Astrocyte (in vitro differentiated cells and primary cell): ENCODE measurements at regions not wholly inside any gene's neighbourhood (a gene's known extent, or its start where the extent isn't known, plus 50 kb on each side); places are given as distances from the start of the nearest gene placed in this dataset.
A peak's percentile ranks its signal among the peaks of the same experiment; 100 is the strongest.

ENCODE experiments used
- DNase-seq: peaks from one replicate; pipeline ENCODE4 v3.0.0-alpha.2; 2010; ENCODE audit warnings: low read depth
- FAIRE-seq: peaks from 2 replicates; lab custom pipeline; 2011; peaks lifted over from hg19 to GRCh38; lab: Jason Lieb, UNC
- H2AFZ ChIP-seq: 2 replicates; pipeline ENCODE4 v1.6.0; 2012; ENCODE audit warnings: low read depth, low read length, inconsistent platforms
- H3K27ac ChIP-seq: 2 replicates; pipeline ENCODE4 v1.5.1; 2011; ENCODE audit warnings: low read depth, low read length, inconsistent platforms
- H3K27me3 ChIP-seq: 2 replicates; pipeline ENCODE4 v1.6.0; 2011; ENCODE audit warnings: low read length, inconsistent platforms; ENCODE audit not compliant: insufficient read depth
- H3K36me3 ChIP-seq: 2 replicates; pipeline ENCODE4 v1.5.1; 2011; ENCODE audit warnings: low read length, inconsistent platforms; ENCODE audit not compliant: insufficient read depth
- H3K4me1 ChIP-seq: 2 replicates; pipeline ENCODE4 v1.5.1; 2011; ENCODE audit warnings: low read length, inconsistent platforms; ENCODE audit not compliant: insufficient read depth
- H3K4me2 ChIP-seq: 2 replicates; pipeline ENCODE4 v1.6.0; 2012; ENCODE audit warnings: low read length, inconsistent platforms
- H3K4me3 ChIP-seq: 2 replicates; pipeline ENCODE4 v1.5.1; 2011; ENCODE audit warnings: low read depth, mild to moderate bottlenecking, low read length, inconsistent platforms; ENCODE audit not compliant: insufficient read depth
- H3K79me2 ChIP-seq: 2 replicates; pipeline ENCODE4 v1.6.0; 2012; ENCODE audit warnings: mild to moderate bottlenecking, low read length, inconsistent platforms; ENCODE audit not compliant: insufficient read depth
- H3K9ac ChIP-seq: 2 replicates; pipeline ENCODE4 v1.6.0; 2012; ENCODE audit warnings: mild to moderate bottlenecking, low read length, inconsistent platforms
- H3K9me3 ChIP-seq: 2 replicates; pipeline ENCODE4 v1.5.1; 2012; ENCODE audit warnings: low read depth, mild to moderate bottlenecking, low read length, inconsistent platforms; ENCODE audit not compliant: insufficient read depth
- H4K20me1 ChIP-seq: 2 replicates; pipeline ENCODE4 v1.6.0; 2012; ENCODE audit warnings: low read length, inconsistent platforms; ENCODE audit not compliant: insufficient read depth
- H3K27ac Mint-ChIP-seq: one replicate; pipeline ENCODE4 v1.8.0; 2021; ENCODE audit warnings: mild to moderate bottlenecking, mixed read lengths; ENCODE audit not compliant: unreplicated experiment
- H3K27me3 Mint-ChIP-seq: one replicate; pipeline ENCODE4 v1.8.0; 2021; ENCODE audit warnings: low read depth, mixed read lengths; ENCODE audit not compliant: unreplicated experiment
- H3K36me3 Mint-ChIP-seq: one replicate; pipeline ENCODE4 v1.8.0; 2021; ENCODE audit warnings: low read depth, mixed read lengths; ENCODE audit not compliant: unreplicated experiment
- H3K4me1 Mint-ChIP-seq: one replicate; pipeline ENCODE4 v1.8.0; 2021; ENCODE audit warnings: low read depth, mixed read lengths; ENCODE audit not compliant: unreplicated experiment
- H3K4me3 Mint-ChIP-seq: one replicate; pipeline ENCODE4 v1.8.0; 2021; ENCODE audit warnings: mild to moderate bottlenecking, moderate library complexity, mixed read lengths; ENCODE audit not compliant: unreplicated experiment
- H3K9me3 Mint-ChIP-seq: one replicate; pipeline ENCODE4 v1.8.0; 2021; ENCODE audit warnings: mild to moderate bottlenecking, mixed read lengths; ENCODE audit not compliant: unreplicated experiment
- EZH2 ChIP-seq: IDR thresholded peaks from 2 replicates; pipeline ENCODE4 v1.6.1; 2012; ENCODE audit warnings: mild to moderate bottlenecking, low read length, inconsistent platforms; ENCODE audit not compliant: insufficient read depth
- TF ChIP-seq, protein P1 (sequence below): IDR thresholded peaks from 2 replicates; pipeline ENCODE4 v1.5.1; 2011; ENCODE audit warnings: low read depth, mild to moderate bottlenecking, inconsistent platforms, low read length, moderate library complexity; ENCODE audit not compliant: insufficient read depth

- peaks cover 5% of the 10 kb centered on the region for H3K27me3 Mint-ChIP-seq
- no peak overlapping the region for H2AFZ ChIP-seq
Measured at GRCh38 chr12:45633733-45634132, 95.8 kb upstream of the ARID2 start.

DNA sequence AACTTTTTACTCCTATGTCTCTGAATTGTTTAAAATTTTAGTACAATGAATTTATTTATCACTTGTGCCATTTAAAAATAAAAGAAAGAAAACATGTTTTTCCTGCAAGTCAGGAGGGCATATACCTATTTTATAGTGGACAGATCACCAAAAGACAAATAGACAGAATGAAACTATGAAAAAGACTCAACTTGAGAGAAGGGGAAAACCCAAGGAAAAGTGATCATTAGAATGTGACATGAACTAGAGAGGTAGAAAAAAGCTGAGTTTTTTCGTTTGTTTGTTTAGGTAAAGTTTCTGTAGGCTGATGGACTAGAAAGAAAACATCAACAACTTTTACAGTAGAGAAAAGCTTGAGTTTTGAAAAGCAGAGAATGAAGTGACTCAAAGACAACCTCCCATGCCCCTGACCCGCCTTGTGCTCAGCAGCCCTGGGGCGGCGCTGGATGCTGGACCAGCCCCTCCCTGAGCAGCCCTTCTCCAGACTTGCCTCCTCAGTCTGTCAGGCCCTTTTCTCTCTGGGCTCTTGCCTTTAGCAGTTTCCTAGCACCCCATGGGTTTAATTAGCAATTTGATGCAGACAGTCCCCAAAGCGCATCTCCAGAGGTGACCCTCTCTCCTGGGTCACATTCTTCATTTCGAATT lies 95.1 kb upstream of the ARID2 start:
- Histone ChIP-seq H3K79me2 (no peaks in the 10 kb centered on the region), H3K4me1 (no peaks in the 10 kb centered on the region), H3K36me3 (no peaks in the 10 kb centered on the region), H3K27me3 (peaks cover 2% of the 10 kb centered on the region), H3K9ac (no peak overlapping the region), H3K4me3 (no peak overlapping the region), H3K4me2 (no peak overlapping the region), H2AFZ (no peak overlapping the region), H3K27ac (no peak overlapping the region), H3K9me3 (no peaks in the 10 kb centered on the region), H4K20me1 (no peaks in the 10 kb centered on the region)
- Mint-ChIP-seq H3K27me3 (peaks cover 5% of the 10 kb centered on the region), H3K4me1 (no peaks in the 10 kb centered on the region), H3K36me3 (no peaks in the 10 kb centered on the region), H3K4me3 (no peak overlapping the region), H3K27ac (no peak overlapping the region), H3K9me3 (peaks cover 6% of the 10 kb centered on the region)
- TF ChIP-seq, protein P1, sequence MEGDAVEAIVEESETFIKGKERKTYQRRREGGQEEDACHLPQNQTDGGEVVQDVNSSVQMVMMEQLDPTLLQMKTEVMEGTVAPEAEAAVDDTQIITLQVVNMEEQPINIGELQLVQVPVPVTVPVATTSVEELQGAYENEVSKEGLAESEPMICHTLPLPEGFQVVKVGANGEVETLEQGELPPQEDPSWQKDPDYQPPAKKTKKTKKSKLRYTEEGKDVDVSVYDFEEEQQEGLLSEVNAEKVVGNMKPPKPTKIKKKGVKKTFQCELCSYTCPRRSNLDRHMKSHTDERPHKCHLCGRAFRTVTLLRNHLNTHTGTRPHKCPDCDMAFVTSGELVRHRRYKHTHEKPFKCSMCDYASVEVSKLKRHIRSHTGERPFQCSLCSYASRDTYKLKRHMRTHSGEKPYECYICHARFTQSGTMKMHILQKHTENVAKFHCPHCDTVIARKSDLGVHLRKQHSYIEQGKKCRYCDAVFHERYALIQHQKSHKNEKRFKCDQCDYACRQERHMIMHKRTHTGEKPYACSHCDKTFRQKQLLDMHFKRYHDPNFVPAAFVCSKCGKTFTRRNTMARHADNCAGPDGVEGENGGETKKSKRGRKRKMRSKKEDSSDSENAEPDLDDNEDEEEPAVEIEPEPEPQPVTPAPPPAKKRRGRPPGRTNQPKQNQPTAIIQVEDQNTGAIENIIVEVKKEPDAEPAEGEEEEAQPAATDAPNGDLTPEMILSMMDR: no peak
- no peak for TF ChIP-seq EZH2
- DNase-seq (no peak), FAIRE-seq (no peak)

More at GRCh38 chr12:45633733-45634132, 95.8 kb upstream of the ARID2 start:
- Histone ChIP-seq H3K79me2 (no peaks in the 10 kb centered on the region), H3K4me2 (no peak overlapping the region), H4K20me1 (no peaks in the 10 kb centered on the region), H3K9me3 (no peaks in the 10 kb centered on the region), H3K4me1 (no peaks in the 10 kb centered on the region), H3K9ac (no peak overlapping the region), H3K4me3 (no peak overlapping the region), H3K36me3 (no peaks in the 10 kb centered on the region), H3K27me3 (peaks cover 2% of the 10 kb centered on the region), H3K27ac (no peak overlapping the region)
- FAIRE-seq (no peak), DNase-seq (no peak)
- H3K4me1 Mint-ChIP-seq: no peaks in the 10 kb centered on the region
- H3K36me3 Mint-ChIP-seq: no peaks in the 10 kb centered on the region
- H3K9me3 Mint-ChIP-seq: peaks cover 6% of the 10 kb centered on the region
- TF ChIP-seq EZH2: no peak
- TF ChIP-seq, protein P1: no peak
- no peak overlapping the region for H3K27ac Mint-ChIP-seq
- H3K4me3 Mint-ChIP-seq: no peak overlapping the region

DNA sequence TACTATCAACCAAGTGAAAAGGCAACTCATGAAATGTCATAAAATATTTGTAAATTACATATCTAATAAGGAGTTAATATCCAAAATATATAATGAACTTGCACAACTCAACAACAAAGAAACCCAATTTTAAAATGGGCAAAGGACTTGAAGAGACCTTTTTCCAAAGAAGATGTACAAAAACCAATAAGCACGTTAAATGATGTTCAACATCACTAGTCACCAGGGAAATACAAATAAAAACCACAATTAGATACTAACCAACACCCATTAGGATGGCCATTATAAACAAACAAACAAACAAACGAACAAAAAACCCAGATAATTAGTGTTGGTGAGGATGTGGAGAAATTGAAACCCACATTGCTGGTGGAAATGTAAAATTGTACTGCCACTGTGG lies 92.3 kb upstream of the ARID2 start:
- peaks cover 5% of the 10 kb centered on the region for H3K27me3 Mint-ChIP-seq
- H3K27ac Mint-ChIP-seq: no peak overlapping the region
- H3K4me3 ChIP-seq: no peak overlapping the region
- TF ChIP-seq, protein P1: no peak
- TF ChIP-seq EZH2: no peak
- H3K9me3 Mint-ChIP-seq: peaks cover 6% of the 10 kb centered on the region
- DNase-seq (no peak), FAIRE-seq (no peak)
- no peak overlapping the region for H3K9ac ChIP-seq
- H3K4me1 ChIP-seq: no peaks in the 10 kb centered on the region
- no peak overlapping the region for H3K4me3 Mint-ChIP-seq
- no peak overlapping the region for H2AFZ ChIP-seq
- H3K27me3 ChIP-seq: peaks cover 2% of the 10 kb centered on the region
- no peaks in the 10 kb centered on the region for H4K20me1 ChIP-seq
- no peaks in the 10 kb centered on the region for H3K9me3 ChIP-seq
- H3K4me1 Mint-ChIP-seq: no peaks in the 10 kb centered on the region
- no peaks in the 10 kb centered on the region for H3K36me3 ChIP-seq
- no peaks in the 10 kb centered on the region for H3K79me2 ChIP-seq
- no peaks in the 10 kb centered on the region for H3K36me3 Mint-ChIP-seq
- no peak overlapping the region for H3K27ac ChIP-seq
- peak overlapping the region; percentile 19 for H3K4me2 ChIP-seq
